RPMI8226 (cell line): ENCODE measurements at regions not wholly inside any gene's neighbourhood (a gene's known extent, or its start where the extent isn't known, plus 50 kb on each side); places are given as distances from the start of the nearest gene placed in this dataset.

Source experiments
- DNase-seq: peaks from one replicate; pipeline ENCODE4 v3.0.0-alpha.2; 2015

- DNase-seq, result no peak
Measured at GRCh38 chr11:121723246-121723741, 270.5 kb upstream of the SORL1-AS1 start.

- no peak for DNase-seq
Measured at GRCh38 chr11:121722431-121723245, 269.9 kb upstream of the SORL1-AS1 start.

- DNase-seq, result no peak
Measured at GRCh38 chr11:121721961-121722360, 269.2 kb upstream of the SORL1-AS1 start.

GRCh38 chr11:121721448-121721847 is 268.7 kb upstream of the SORL1-AS1 start:
- no peak for DNase-seq

- DNase-seq, result no peak
Measured at GRCh38 chr11:121717296-121717695, 264.5 kb upstream of the SORL1-AS1 start.

DNA sequence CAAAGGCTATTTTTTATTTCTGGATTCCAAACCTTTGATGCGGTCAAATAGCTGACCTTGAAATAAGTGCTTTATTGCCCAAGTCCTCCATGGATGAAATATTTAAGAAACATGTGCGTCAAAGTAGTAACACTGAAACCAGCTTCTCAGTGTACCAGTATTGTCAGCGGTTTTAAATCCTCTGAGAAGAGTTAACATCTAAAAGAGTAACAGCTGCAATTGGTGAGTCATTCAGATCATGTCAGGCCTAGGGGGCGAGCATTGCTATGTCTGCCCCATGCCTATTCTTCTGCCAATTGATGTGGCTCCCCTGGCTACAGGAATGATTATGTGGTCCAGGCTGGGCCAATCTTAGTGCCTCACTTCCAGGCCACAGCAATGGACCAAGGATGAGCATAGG is 263.3 kb upstream of the SORL1-AS1 start:
- no peak for DNase-seq

DNA sequence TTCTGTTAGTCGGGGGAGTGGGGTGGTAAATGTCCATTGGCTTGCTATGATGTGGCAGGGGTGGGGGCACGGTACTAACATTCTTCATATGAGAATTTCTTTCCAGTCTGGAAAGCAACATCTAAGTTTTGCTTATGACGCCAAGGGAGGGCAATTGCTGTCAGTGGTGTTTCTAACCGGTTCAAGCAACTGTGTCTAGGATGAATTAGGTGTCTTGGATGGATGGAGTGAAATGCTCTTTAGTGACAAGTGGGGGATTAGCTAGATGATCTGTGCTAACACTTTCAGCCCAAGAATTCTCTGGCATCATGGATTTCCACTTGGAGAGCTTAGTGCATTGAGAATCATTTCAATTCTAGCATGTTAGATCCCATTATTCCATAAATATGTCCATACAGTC is 262.6 kb upstream of the SORL1-AS1 start:
- no peak for DNase-seq

DNA sequence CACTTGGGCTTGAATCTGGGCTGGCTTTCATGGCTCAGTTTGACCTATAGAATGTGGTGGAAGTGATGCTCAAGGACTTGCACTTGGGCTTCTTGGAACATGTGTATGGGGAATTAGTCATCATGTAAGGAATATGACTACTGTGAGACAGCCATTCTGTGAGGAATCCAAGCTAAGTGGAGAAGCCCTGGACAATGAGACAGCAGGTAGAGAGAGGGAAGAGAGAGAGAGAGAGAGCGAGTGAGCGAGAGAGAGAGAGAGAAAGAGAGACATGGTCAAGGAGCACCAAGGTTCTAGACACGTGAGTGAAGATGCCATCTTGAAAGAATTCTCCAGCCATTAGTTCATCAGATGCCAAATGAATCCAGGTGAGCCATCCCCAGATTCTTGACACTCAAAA is 261.6 kb upstream of the SORL1-AS1 start:
- DNase-seq, result no peak

GRCh38 chr11:121711939-121712338 is 259.2 kb upstream of the SORL1-AS1 start:
- no peak for DNase-seq

DNA sequence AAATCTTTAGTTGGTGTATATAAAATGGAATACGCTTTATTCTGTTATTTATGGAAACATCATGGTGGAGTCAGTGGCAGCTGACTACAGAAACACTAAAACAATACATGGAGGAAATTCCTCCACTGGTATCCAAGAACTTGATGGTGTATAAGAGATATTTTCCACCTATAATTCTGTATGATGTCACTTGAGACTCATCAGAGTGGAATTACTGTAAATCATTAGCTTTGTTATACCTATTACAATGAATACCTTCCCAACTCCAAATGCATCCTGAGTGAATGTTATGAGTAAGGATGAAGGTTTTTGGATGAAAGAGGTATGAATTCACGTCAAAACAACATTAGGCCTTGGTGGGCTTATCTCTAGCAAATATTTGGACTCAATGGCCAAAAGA is 258.5 kb upstream of the SORL1-AS1 start:
- no peak for DNase-seq

GRCh38 chr11:121706884-121707420 is 254.2 kb upstream of the SORL1-AS1 start:
- DNase-seq, result no peak

- no peak for DNase-seq
Measured at GRCh38 chr11:121703201-121703600, 250.4 kb upstream of the SORL1-AS1 start.

DNA sequence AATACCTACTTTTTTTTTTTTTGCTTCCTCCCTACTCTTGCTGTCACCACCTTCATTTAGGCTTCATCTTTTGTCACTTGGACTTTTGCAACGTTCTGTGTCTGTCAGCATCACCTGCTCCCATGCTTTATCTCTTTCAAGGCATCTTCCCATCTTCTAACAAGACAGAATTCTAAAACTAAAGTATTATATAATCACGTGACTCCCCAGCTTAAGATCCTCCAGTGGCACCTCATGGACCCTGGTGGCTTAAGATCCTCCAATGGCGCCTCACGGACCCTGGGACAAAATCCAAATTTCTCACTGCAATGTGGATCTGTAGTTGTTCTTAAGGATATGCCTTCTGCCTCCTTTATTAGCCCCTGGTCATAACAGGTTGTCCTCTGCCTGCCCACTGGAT is 248.2 kb upstream of the SORL1-AS1 start:
- no peak for DNase-seq

GRCh38 chr11:121699801-121700200 is 247.0 kb upstream of the SORL1-AS1 start:
- no peak for DNase-seq

DNA sequence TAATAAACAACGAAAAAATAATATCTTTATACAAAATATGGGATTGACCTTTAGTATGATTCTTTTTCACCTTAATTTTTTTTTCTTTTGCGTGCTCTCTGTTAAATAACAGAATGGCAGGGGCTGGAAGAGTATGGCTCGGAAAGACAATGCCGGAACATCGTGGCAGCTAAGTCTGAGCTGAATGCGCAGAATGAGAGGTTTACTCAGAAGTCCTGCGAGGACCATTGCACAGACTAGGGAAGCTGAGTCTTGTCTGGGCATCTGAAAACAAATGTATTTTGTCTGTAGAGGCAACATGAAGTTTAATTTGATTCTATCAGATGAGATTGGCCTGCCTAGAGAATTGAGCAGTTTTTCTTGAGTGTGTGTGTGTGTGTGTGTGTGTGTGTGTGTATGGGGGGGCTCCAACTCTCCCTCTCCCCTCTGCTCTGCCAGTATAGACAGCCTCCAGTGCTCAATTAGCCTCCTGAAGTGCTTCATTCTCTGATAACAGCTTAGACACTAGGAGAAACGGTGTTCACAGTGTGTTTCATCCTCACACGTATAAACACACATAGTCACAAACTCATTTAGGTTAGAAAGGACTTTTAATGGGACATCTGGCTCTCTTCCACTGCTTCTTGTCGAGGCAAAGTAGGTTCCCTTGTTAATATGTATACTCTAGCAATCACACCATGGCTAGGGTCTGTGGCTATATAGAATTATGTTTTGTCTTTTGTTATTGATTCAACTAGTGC is 244.3 kb upstream of the SORL1-AS1 start:
- DNase-seq, result no peak

GRCh38 chr11:121696177-121696871 is 243.6 kb upstream of the SORL1-AS1 start:
- no peak for DNase-seq

- no peak for DNase-seq
Measured at GRCh38 chr11:121692236-121692635, 239.5 kb upstream of the SORL1-AS1 start.

- no peak for DNase-seq
Measured at GRCh38 chr11:121688860-121689614, 236.3 kb upstream of the SORL1-AS1 start.

GRCh38 chr11:121688055-121688491 is 235.3 kb upstream of the SORL1-AS1 start:
- no peak for DNase-seq

GRCh38 chr11:121683791-121684190 is 231.0 kb upstream of the SORL1-AS1 start:
- DNase-seq, result no peak
